ENCODE measurements at regions not wholly inside any gene's neighbourhood (a gene's known extent, or its start where the extent isn't known, plus 50 kb on each side); places are given as distances from the start of the nearest gene placed in this dataset.

DNA sequence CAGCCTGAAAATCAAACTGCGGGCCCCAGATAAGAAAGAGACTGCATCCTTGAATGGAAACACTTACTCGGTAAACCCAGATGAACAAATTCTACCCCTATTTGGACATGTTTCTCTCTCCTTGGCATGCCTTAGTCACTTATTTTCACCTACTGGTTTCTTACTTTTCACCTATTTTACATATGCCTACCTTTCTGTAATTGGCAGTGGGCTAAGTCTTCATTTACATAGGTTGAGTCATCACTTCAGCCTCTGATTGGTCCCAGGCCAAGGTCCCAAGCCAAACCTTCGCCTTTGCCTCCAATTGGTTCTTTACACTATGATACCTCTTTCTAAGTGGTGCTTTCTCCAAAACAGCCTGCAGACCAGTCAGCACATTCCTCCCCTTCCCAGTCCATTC, 111.3 kb downstream of the DYRK2 start:
- TF ChIP-seq, protein P1, sequence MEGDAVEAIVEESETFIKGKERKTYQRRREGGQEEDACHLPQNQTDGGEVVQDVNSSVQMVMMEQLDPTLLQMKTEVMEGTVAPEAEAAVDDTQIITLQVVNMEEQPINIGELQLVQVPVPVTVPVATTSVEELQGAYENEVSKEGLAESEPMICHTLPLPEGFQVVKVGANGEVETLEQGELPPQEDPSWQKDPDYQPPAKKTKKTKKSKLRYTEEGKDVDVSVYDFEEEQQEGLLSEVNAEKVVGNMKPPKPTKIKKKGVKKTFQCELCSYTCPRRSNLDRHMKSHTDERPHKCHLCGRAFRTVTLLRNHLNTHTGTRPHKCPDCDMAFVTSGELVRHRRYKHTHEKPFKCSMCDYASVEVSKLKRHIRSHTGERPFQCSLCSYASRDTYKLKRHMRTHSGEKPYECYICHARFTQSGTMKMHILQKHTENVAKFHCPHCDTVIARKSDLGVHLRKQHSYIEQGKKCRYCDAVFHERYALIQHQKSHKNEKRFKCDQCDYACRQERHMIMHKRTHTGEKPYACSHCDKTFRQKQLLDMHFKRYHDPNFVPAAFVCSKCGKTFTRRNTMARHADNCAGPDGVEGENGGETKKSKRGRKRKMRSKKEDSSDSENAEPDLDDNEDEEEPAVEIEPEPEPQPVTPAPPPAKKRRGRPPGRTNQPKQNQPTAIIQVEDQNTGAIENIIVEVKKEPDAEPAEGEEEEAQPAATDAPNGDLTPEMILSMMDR (IDR thresholded peaks at IDR 0.05 in 8 of 11, conservative IDR thresholded peaks at IDR 0.05 in 3 of 11), result no peak
- no peak for TF ChIP-seq POLR2A (IDR thresholded peaks at IDR 0.05)
- no peak for TF ChIP-seq POLR2AphosphoS5 (IDR thresholded peaks at IDR 0.05)

Measured in spleen (tissue), 7 donors.